MG63 (cell line): ENCODE measurements at regions not wholly inside any gene's neighbourhood (a gene's known extent, or its start where the extent isn't known, plus 50 kb on each side); places are given as distances from the start of the nearest gene placed in this dataset.
"Not testable (repeated sequence)": the region's sequence is repeated elsewhere in the genome, so short reads cannot be mapped to it uniquely, and the experiment has no call there.

Source experiments
- DNase-seq: peaks from one replicate; pipeline ENCODE4 v3.0.0-alpha.2; 2020
- H3K27me3 ChIP-seq: fragments of 250-450 bp; sonication (Bioruptor Pico); 2 replicates; pipeline ENCODE4 v1.5.1; 2020; ENCODE audit warnings: mild to moderate bottlenecking, moderate library complexity
- H3K36me3 ChIP-seq: fragments of 250-450 bp; sonication (Bioruptor Pico); 2 replicates; pipeline ENCODE4 v1.5.1; 2020; ENCODE audit warnings: mild to moderate bottlenecking, moderate library complexity
- H3K4me3 ChIP-seq: fragments of 250-450 bp; sonication (Bioruptor Pico); 2 replicates; pipeline ENCODE4 v1.5.1; 2020; ENCODE audit warnings: mild to moderate bottlenecking, moderate library complexity
- H3K9me3 ChIP-seq: fragments of 250-450 bp; sonication (Bioruptor Pico); 2 replicates; pipeline ENCODE4 v1.5.1; 2020; ENCODE audit warnings: mild to moderate bottlenecking, moderate library complexity

DNA sequence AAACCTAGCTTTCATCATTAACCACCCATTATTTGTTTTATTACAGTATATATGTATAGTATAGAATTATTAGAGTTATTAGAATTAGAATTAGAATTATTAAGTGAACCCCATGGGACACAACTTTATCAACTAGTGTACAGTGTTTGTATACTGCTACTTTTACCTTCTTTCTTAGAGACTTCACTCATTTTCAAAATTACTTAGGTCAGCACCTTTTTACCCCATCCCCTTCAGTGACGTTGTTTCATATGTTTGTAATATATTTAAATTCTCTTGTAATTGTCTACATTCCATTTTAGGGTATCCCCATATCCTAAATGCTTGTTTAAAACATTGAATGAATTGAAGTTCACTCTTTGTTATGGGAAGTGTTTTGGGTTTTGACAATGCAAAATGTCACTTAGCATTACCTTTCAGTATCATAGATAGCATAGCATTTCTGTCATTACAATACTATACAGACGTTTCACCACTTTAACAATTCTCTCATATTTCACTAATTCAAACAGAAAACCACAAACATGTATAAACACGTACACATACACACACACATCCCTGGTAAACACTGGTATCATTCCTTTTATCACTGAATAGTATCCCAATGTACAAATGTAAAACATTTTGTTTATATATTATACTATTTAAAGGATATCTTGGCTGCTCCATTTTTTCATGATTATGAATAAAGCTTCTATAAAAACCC, 229.9 kb upstream of the MAGI2 start:
- no peaks in the 10 kb centered on the region for H3K27me3 ChIP-seq
- no peaks in the 10 kb centered on the region for H3K9me3 ChIP-seq
- DNase-seq: no peak
- no peak overlapping the region for H3K4me3 ChIP-seq
- no peaks in the 10 kb centered on the region for H3K36me3 ChIP-seq

DNA sequence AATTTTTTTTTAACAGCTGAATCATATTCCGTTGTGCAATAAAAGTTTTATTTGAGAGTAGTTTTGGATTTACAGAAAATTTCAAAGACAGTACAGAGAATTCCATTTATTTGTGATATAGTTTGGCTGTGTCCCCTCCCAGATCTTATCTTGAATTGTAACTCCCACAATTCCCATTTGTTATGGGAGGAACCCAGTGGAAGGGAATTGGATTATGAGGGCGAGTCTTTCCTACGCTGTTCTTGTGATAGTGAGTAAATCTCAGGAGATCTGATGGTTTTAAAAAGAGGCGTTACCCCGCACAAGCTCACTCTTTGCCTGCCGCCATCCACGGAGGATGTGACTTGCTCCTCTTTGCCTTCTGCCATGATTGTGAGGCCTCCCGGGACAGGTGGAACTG, 228.0 kb upstream of the MAGI2 start:
- H3K36me3 ChIP-seq: no peaks in the 10 kb centered on the region
- H3K27me3 ChIP-seq: no peaks in the 10 kb centered on the region
- DNase-seq: no peak
- H3K9me3 ChIP-seq: no peaks in the 10 kb centered on the region
- no peak overlapping the region for H3K4me3 ChIP-seq

GRCh38 chr7:79673969-79674368, 220.5 kb upstream of the MAGI2 start:
- H3K36me3 ChIP-seq: no peaks in the 10 kb centered on the region
- no peak overlapping the region for H3K4me3 ChIP-seq
- H3K9me3 ChIP-seq: no peaks in the 10 kb centered on the region
- no peaks in the 10 kb centered on the region for H3K27me3 ChIP-seq
- no peak for DNase-seq

- DNase-seq: no peak
- no peaks in the 10 kb centered on the region for H3K36me3 ChIP-seq
- no peaks in the 10 kb centered on the region for H3K9me3 ChIP-seq
- no peaks in the 10 kb centered on the region for H3K27me3 ChIP-seq
- no peak overlapping the region for H3K4me3 ChIP-seq
These were observed 220.0 kb upstream of the MAGI2 start for GRCh38 chr7:79673421-79673820.

- Histone ChIP-seq H3K36me3 (no peaks in the 10 kb centered on the region), H3K4me3 (no peak overlapping the region), H3K9me3 (no peaks in the 10 kb centered on the region), H3K27me3 (no peaks in the 10 kb centered on the region)
- no peak for DNase-seq
These were observed 214.8 kb upstream of the MAGI2 start for GRCh38 chr7:79668292-79668691.

DNA sequence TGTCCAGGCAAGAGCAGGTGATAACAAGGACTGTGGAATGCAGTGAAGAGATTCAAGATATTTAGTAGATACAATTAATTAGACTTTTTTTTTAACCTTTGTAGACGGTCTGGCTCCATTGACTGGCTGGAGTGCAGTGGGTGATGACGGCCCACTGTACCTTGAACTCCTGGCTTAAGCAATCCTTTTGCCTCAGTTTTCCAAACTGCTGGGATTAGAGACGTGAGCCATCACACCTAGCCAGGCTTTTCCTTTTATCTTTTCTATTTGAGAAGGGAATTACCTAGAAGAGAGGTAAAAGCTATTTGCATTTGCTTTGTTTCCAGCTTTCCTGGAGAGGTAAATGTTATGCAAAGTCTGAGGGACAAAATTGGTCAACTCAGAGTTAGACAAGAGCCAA, 213.0 kb upstream of the MAGI2 start:
- no peaks in the 10 kb centered on the region for H3K9me3 ChIP-seq

GRCh38 chr7:79664884-79665676, 211.6 kb upstream of the MAGI2 start:
- DNase-seq: no peak
- H3K9me3 ChIP-seq: no peaks in the 10 kb centered on the region
- H3K36me3 ChIP-seq: no peaks in the 10 kb centered on the region
- no peaks in the 10 kb centered on the region for H3K27me3 ChIP-seq
- no peak overlapping the region for H3K4me3 ChIP-seq

More for the DNA sequence above, 213.0 kb upstream of the MAGI2 start:
- H3K36me3 ChIP-seq: no peaks in the 10 kb centered on the region
- H3K27me3 ChIP-seq: no peaks in the 10 kb centered on the region
- no peak overlapping the region for H3K4me3 ChIP-seq
- no peak for DNase-seq

GRCh38 chr7:79658304-79658703, 204.8 kb upstream of the MAGI2 start:
- no peak for DNase-seq
- Histone ChIP-seq H3K4me3 (no peak overlapping the region), H3K9me3 (no peaks in the 10 kb centered on the region), H3K27me3 (no peaks in the 10 kb centered on the region), H3K36me3 (no peaks in the 10 kb centered on the region)

DNA sequence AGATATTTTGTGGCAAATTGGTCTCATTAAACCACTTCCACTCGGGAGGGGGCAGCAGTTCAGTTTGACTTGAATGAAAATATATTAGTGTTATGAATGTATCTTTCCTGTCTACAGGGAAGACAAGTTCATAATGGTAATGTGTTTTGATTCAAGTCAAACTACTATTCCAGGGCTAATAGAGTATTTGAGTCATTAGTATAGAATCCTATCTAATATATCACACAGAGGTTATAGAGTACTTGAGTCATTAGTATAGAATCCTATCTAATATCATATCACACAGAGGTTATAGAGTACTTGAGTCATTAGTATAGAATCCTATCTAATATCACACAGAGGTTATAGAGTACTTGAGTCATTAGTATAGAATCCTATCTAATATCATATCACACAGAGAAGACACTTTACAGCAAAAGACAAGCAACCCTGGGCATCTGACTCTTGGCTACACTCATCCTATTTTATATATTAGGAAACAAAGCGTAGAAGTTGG, 199.7 kb upstream of the MAGI2 start:
- H3K9me3 ChIP-seq: no peaks in the 10 kb centered on the region
- no peaks in the 10 kb centered on the region for H3K27me3 ChIP-seq
- no peak overlapping the region for H3K4me3 ChIP-seq
- H3K36me3 ChIP-seq: no peaks in the 10 kb centered on the region
- DNase-seq: no peak

DNA sequence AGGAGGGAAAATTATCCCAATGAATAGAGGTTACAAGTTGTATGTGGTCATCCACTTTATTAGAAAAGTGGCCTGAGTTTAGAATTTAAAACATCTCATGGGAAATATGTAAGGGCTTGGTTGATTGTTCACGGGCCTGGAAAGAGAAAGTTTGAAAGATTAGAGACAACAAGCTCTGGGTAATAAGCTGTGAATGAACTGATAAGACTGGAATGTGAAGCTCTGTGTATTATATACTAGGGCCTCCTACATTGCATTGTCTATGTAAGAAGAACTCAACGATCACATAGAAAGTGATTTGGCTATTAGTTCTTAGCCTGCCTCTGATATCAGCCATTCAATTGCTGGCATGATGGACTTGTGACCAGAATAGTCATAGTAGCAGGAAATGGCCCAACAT, 199.2 kb upstream of the MAGI2 start:
- H3K4me3 ChIP-seq: no peak overlapping the region
- no peak for DNase-seq
- no peaks in the 10 kb centered on the region for H3K9me3 ChIP-seq
- H3K36me3 ChIP-seq: no peaks in the 10 kb centered on the region
- H3K27me3 ChIP-seq: no peaks in the 10 kb centered on the region

GRCh38 chr7:79647711-79648110, 194.2 kb upstream of the MAGI2 start:
- no peaks in the 10 kb centered on the region for H3K9me3 ChIP-seq
- H3K36me3 ChIP-seq: no peaks in the 10 kb centered on the region
- no peaks in the 10 kb centered on the region for H3K27me3 ChIP-seq
- DNase-seq: no peak
- H3K4me3 ChIP-seq: no peak overlapping the region

DNA sequence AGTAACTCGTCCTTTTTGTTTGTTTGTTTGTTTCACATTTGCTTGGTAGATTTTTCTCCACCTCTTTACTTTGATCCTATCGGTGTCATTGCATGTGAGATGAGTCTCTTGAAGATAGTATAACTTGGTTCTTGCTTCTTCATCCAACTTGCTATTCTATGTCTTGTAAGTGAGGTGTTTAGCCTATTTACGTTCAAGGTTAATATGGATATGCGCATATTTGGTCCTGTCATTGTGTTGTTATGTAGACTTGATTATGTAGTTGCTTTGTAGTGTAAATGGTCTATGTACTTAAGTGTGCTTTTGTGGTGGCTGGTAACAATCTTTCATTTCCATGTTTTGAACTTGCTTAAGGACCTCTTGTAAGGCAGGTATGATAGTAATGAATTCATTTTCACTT, 192.8 kb upstream of the MAGI2 start:
- Histone ChIP-seq H3K9me3 (no peaks in the 10 kb centered on the region), H3K36me3 (no peaks in the 10 kb centered on the region), H3K4me3 (no peak overlapping the region), H3K27me3 (no peaks in the 10 kb centered on the region)
- no peak for DNase-seq

DNA sequence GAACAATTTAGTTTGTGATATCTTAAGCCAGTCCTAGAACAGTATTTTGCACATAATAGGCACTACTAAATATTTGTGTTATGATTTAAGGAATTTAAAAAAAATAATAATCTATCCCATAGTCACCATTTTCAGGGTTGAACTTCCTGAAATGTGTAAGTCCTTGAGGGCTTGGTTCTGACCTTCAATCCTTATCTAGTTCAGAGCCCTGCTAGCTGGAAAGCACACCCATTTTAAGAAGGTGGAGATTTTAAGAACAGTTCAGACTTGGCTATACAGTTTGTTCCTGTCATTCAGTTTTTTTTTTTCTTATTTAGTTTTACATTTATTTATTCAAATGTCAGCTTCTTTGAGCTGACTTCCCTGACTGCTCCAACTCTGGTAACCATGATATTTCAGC, 183.4 kb upstream of the MAGI2 start:
- no peak for DNase-seq
- no peaks in the 10 kb centered on the region for H3K9me3 ChIP-seq
- H3K4me3 ChIP-seq: no peak overlapping the region
- H3K36me3 ChIP-seq: no peaks in the 10 kb centered on the region
- no peaks in the 10 kb centered on the region for H3K27me3 ChIP-seq

GRCh38 chr7:79625921-79626320, 172.5 kb upstream of the MAGI2 start:
- not testable (repeated sequence) for H3K4me3 ChIP-seq, DNase-seq, H3K27me3 ChIP-seq, H3K36me3 ChIP-seq, H3K9me3 ChIP-seq

DNA sequence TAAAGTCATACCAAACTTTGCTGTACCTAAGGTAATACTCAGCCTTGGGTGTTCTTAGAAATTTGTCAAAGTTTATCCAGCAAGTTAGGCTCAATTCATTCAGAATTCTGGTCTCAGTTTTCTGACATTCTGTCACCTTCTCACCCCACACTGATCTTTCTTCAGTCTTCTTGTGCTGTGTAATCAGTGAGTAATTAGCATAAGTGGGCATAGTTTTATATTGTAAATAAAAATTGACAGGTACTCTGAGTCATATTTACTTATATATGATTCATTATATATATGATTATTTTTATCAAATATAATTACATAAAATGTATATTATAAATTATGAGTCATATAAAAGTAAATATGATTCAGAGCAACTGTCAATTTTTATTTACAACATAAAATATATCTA, 170.9 kb upstream of the MAGI2 start:
- no peak for DNase-seq
- H3K9me3 ChIP-seq: no peaks in the 10 kb centered on the region
- no peaks in the 10 kb centered on the region for H3K27me3 ChIP-seq
- H3K36me3 ChIP-seq: no peaks in the 10 kb centered on the region
- H3K4me3 ChIP-seq: no peak overlapping the region

GRCh38 chr7:79622781-79623180, 169.3 kb upstream of the MAGI2 start:
- DNase-seq: no peak
- H3K36me3 ChIP-seq: no peaks in the 10 kb centered on the region
- no peaks in the 10 kb centered on the region for H3K27me3 ChIP-seq
- H3K4me3 ChIP-seq: no peak overlapping the region
- no peaks in the 10 kb centered on the region for H3K9me3 ChIP-seq

- no peaks in the 10 kb centered on the region for H3K9me3 ChIP-seq
- no peak for DNase-seq
- H3K27me3 ChIP-seq: no peaks in the 10 kb centered on the region
- H3K4me3 ChIP-seq: no peak overlapping the region
- no peaks in the 10 kb centered on the region for H3K36me3 ChIP-seq
These were observed 166.8 kb upstream of the MAGI2 start for GRCh38 chr7:79620291-79620690.

GRCh38 chr7:79619216-79619615, 165.7 kb upstream of the MAGI2 start:
- Histone ChIP-seq H3K4me3 (no peak overlapping the region), H3K27me3 (no peaks in the 10 kb centered on the region), H3K9me3 (no peaks in the 10 kb centered on the region), H3K36me3 (no peaks in the 10 kb centered on the region)
- DNase-seq: no peak
